ENCODE measurements at regions not wholly inside any gene's neighbourhood (a gene's known extent, or its start where the extent isn't known, plus 50 kb on each side); places are given as distances from the start of the nearest gene placed in this dataset.

DNA sequence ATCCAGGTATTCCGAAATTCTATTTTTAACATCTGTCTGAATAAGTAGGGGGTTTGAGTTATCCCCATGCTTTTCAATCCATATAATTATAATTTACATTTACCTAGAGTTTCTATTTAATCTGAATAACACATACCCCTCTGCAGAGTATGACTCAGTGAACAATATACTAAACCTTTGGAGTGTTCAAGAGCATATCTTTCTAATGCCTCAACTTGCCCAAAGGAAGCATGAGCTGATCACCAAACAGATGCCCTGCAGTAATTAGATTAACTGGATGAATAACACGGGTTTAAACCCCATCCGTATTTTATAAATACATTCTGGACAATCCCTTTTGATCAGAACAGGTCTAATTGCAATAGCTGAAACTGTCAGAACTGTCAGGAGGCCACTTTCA is 897.1 kb downstream of the TFAP2A start:
- no peak for TF ChIP-seq POLR2AphosphoS5 (IDR thresholded peaks at IDR 0.05; ENCODE audit: low read depth, low read length)
- TF ChIP-seq, protein P1, sequence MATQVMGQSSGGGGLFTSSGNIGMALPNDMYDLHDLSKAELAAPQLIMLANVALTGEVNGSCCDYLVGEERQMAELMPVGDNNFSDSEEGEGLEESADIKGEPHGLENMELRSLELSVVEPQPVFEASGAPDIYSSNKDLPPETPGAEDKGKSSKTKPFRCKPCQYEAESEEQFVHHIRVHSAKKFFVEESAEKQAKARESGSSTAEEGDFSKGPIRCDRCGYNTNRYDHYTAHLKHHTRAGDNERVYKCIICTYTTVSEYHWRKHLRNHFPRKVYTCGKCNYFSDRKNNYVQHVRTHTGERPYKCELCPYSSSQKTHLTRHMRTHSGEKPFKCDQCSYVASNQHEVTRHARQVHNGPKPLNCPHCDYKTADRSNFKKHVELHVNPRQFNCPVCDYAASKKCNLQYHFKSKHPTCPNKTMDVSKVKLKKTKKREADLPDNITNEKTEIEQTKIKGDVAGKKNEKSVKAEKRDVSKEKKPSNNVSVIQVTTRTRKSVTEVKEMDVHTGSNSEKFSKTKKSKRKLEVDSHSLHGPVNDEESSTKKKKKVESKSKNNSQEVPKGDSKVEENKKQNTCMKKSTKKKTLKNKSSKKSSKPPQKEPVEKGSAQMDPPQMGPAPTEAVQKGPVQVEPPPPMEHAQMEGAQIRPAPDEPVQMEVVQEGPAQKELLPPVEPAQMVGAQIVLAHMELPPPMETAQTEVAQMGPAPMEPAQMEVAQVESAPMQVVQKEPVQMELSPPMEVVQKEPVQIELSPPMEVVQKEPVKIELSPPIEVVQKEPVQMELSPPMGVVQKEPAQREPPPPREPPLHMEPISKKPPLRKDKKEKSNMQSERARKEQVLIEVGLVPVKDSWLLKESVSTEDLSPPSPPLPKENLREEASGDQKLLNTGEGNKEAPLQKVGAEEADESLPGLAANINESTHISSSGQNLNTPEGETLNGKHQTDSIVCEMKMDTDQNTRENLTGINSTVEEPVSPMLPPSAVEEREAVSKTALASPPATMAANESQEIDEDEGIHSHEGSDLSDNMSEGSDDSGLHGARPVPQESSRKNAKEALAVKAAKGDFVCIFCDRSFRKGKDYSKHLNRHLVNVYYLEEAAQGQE (IDR thresholded peaks at IDR 0.05; ENCODE audit: insufficient read depth in 1 of 2, low read depth in 2 of 2, low read length in 2 of 2): no peak
- no peak for TF ChIP-seq TAF1 (IDR thresholded peaks at IDR 0.05; ENCODE audit: borderline replicate concordance, insufficient read depth, low read length)

Measured in PFSK-1 (cell line).